SK-N-SH treated with all-trans-retinoic acid at 6 μM for 48 hours (cell line): ENCODE measurements at regions not wholly inside any gene's neighbourhood (a gene's known extent, or its start where the extent isn't known, plus 50 kb on each side); places are given as distances from the start of the nearest gene placed in this dataset.

Experiments used
- ATAC-seq: fragments of 200-7000 bp; cut with Tn5 transposase; 3 replicates; pipeline ENCODE4 v1.9.1; 2020; ENCODE audit warnings: mild to moderate bottlenecking, moderate library complexity
- ARNTL ChIP-seq: fragments of 450-650 bp; formaldehyde crosslinking; IDR thresholded peaks from 2 replicates; pipeline ENCODE4 v1.5.0; 2020; ENCODE audit warnings: low read depth, mild to moderate bottlenecking, moderate library complexity, borderline replicate concordance
- BACH2 ChIP-seq: fragments of 250-450 bp; sonication (Bioruptor Pico); IDR thresholded peaks from 2 replicates; pipeline ENCODE4 v1.9.0; 2021; ENCODE audit warnings: mild to moderate bottlenecking, borderline replicate concordance
- CSDC2 ChIP-seq: fragments of 250-450 bp; sonication (Bioruptor Pico); IDR thresholded peaks from 2 replicates; pipeline ENCODE4 v1.5.0; 2020; ENCODE audit warnings: mild to moderate bottlenecking, moderate library complexity
- ESRRG ChIP-seq: fragments of 250-450 bp; sonication (Bioruptor Pico); IDR thresholded peaks from 2 replicates; pipeline ENCODE4 v1.6.1; 2021; ENCODE audit warnings: mild to moderate bottlenecking
- GLIS3 ChIP-seq: fragments of 250-450 bp; sonication (Bioruptor Pico); IDR thresholded peaks from 2 replicates; pipeline ENCODE4 v1.5.0; 2020; ENCODE audit warnings: mild to moderate bottlenecking, moderate library complexity
- OSR1 ChIP-seq: fragments of 250-450 bp; sonication (Bioruptor Pico); IDR thresholded peaks from 2 replicates; pipeline ENCODE4 v1.8.0; 2022; ENCODE audit warnings: moderate library complexity, mild to moderate bottlenecking, inconsistent platforms
- PPARA ChIP-seq: fragments of 250-450 bp; sonication (Bioruptor Pico); IDR thresholded peaks from 2 replicates; pipeline ENCODE4 v1.5.0; 2020; ENCODE audit warnings: mild to moderate bottlenecking, borderline replicate concordance
- RARB ChIP-seq: fragments of 250-450 bp; sonication (Bioruptor Pico); IDR thresholded peaks from 2 replicates; pipeline ENCODE4 v1.8.0; 2021; ENCODE audit warnings: mild to moderate bottlenecking, moderate library complexity
- SNAI2 ChIP-seq: fragments of 250-450 bp; sonication (Bioruptor Pico); IDR thresholded peaks from 2 replicates; pipeline ENCODE4 v1.5.0; 2020; ENCODE audit warnings: mild to moderate bottlenecking, moderate library complexity
- TCF4 ChIP-seq: fragments of 250-450 bp; sonication (Bioruptor Pico); IDR thresholded peaks from 2 replicates; pipeline ENCODE4 v1.8.0; 2021; ENCODE audit warnings: mild to moderate bottlenecking, moderate library complexity, borderline replicate concordance
- TOX ChIP-seq: fragments of 250-450 bp; sonication (Bioruptor Pico); IDR thresholded peaks from 2 replicates; pipeline ENCODE4 v1.8.0; 2021; ENCODE audit warnings: mild to moderate bottlenecking, moderate library complexity, borderline replicate concordance
- ZC3H10 ChIP-seq: fragments of 250-450 bp; sonication (Bioruptor Pico); IDR thresholded peaks from 2 replicates; pipeline ENCODE4 v1.5.1; 2021; ENCODE audit warnings: mild to moderate bottlenecking, moderate library complexity
- ZFP3 ChIP-seq: fragments of 250-450 bp; sonication (Bioruptor Pico); IDR thresholded peaks from 2 replicates; pipeline ENCODE4 v1.5.0; 2020; ENCODE audit warnings: mild to moderate bottlenecking, moderate library complexity
- ZFP30 ChIP-seq: fragments of 450-650 bp; formaldehyde crosslinking; IDR thresholded peaks from 2 replicates; pipeline ENCODE4 v1.5.0; 2022; ENCODE audit warnings: mild to moderate bottlenecking, moderate library complexity
- ZNF565 ChIP-seq: fragments of 450-650 bp; formaldehyde crosslinking; conservative IDR thresholded peaks from 2 replicates; pipeline ENCODE4 v1.5.0; 2020; ENCODE audit warnings: low read depth, mild to moderate bottlenecking, moderate library complexity
- ZNF70 ChIP-seq: fragments of 450-650 bp; formaldehyde crosslinking; IDR thresholded peaks from 2 replicates; pipeline ENCODE4 v1.5.0; 2020; ENCODE audit warnings: mild to moderate bottlenecking, moderate library complexity
- ZNF8 ChIP-seq: fragments of 450-650 bp; formaldehyde crosslinking; IDR thresholded peaks from 2 replicates; pipeline ENCODE4 v1.5.0; 2020; ENCODE audit warnings: mild to moderate bottlenecking, moderate library complexity
- TF ChIP-seq, protein P1 (sequence below): fragments of 250-450 bp; sonication (Bioruptor Pico); IDR thresholded peaks from 2 replicates; pipeline ENCODE4 v1.5.1; 2021; ENCODE audit warnings: mild to moderate bottlenecking, moderate library complexity
- TF ChIP-seq, protein P2 (sequence below): fragments of 250-450 bp; sonication (Bioruptor Pico); IDR thresholded peaks from 2 replicates; pipeline ENCODE4 v1.8.0; 2021; ENCODE audit warnings: low read depth, mild to moderate bottlenecking, moderate library complexity, borderline replicate concordance
- TF ChIP-seq, protein P3 (sequence below): fragments of 250-450 bp; sonication (Bioruptor Pico); IDR thresholded peaks from 2 replicates; pipeline ENCODE4 v1.8.0; 2020; ENCODE audit warnings: mild to moderate bottlenecking, moderate library complexity, borderline replicate concordance
- TF ChIP-seq, protein P4 (sequence below): fragments of 250-450 bp; sonication (Bioruptor Pico); IDR thresholded peaks from 2 replicates; pipeline ENCODE4 v1.5.0; 2020; ENCODE audit warnings: mild to moderate bottlenecking, moderate library complexity

DNA sequence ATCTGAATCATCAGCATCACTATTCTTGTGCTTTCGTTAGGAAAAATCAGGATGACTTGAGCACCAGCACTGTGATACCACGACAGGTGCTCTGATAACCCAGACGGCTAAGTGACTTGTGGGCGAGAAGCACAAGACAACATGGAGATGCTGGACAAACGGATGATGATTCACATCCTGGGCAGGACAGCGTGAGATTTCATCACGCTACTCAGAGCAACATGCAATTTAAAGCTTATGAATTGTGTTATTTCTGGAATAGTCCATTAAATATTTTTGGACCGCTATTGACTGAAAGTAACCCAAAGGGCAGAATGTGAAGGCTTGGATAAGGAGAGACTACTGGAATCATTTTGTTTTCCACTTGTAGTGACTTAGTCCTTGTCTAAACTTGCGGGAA, 114.8 kb upstream of the DAPK1 start:
- ATAC-seq: no peak
- TF ChIP-seq ZNF8 (CRISPR knock-in tag): no peak
- TF ChIP-seq PPARA: no peak
- no peak for TF ChIP-seq SNAI2
- no peak for TF ChIP-seq ESRRG (CRISPR knock-in tag)
- TF ChIP-seq, protein P1, sequence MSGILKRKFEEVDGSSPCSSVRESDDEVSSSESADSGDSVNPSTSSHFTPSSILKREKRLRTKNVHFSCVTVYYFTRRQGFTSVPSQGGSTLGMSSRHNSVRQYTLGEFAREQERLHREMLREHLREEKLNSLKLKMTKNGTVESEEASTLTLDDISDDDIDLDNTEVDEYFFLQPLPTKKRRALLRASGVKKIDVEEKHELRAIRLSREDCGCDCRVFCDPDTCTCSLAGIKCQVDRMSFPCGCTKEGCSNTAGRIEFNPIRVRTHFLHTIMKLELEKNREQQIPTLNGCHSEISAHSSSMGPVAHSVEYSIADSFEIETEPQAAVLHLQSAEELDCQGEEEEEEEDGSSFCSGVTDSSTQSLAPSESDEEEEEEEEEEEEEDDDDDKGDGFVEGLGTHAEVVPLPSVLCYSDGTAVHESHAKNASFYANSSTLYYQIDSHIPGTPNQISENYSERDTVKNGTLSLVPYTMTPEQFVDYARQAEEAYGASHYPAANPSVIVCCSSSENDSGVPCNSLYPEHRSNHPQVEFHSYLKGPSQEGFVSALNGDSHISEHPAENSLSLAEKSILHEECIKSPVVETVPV (CRISPR knock-in tag): no peak
- TF ChIP-seq ARNTL (CRISPR knock-in tag): no peak
- no peak for TF ChIP-seq TOX (CRISPR knock-in tag)
- TF ChIP-seq OSR1 (CRISPR knock-in tag): no peak
- TF ChIP-seq GLIS3: no peak
- TF ChIP-seq, protein P2, sequence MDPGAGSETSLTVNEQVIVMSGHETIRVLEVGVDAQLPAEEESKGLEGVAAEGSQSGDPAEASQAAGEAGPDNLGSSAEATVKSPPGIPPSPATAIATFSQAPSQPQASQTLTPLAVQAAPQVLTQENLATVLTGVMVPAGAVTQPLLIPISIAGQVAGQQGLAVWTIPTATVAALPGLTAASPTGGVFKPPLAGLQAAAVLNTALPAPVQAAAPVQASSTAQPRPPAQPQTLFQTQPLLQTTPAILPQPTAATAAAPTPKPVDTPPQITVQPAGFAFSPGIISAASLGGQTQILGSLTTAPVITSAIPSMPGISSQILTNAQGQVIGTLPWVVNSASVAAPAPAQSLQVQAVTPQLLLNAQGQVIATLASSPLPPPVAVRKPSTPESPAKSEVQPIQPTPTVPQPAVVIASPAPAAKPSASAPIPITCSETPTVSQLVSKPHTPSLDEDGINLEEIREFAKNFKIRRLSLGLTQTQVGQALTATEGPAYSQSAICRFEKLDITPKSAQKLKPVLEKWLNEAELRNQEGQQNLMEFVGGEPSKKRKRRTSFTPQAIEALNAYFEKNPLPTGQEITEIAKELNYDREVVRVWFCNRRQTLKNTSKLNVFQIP (CRISPR knock-in tag): no peak
- no peak for TF ChIP-seq RARB (CRISPR knock-in tag)
- no peak for TF ChIP-seq ZFP3
- TF ChIP-seq CSDC2 (CRISPR knock-in tag): no peak
- TF ChIP-seq, protein P3, sequence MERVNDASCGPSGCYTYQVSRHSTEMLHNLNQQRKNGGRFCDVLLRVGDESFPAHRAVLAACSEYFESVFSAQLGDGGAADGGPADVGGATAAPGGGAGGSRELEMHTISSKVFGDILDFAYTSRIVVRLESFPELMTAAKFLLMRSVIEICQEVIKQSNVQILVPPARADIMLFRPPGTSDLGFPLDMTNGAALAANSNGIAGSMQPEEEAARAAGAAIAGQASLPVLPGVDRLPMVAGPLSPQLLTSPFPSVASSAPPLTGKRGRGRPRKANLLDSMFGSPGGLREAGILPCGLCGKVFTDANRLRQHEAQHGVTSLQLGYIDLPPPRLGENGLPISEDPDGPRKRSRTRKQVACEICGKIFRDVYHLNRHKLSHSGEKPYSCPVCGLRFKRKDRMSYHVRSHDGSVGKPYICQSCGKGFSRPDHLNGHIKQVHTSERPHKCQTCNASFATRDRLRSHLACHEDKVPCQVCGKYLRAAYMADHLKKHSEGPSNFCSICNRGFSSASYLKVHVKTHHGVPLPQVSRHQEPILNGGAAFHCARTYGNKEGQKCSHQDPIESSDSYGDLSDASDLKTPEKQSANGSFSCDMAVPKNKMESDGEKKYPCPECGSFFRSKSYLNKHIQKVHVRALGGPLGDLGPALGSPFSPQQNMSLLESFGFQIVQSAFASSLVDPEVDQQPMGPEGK (CRISPR knock-in tag): no peak
- TF ChIP-seq ZC3H10 (CRISPR knock-in tag): no peak
- TF ChIP-seq ZFP30: no peak
- no peak for TF ChIP-seq BACH2 (CRISPR knock-in tag)
- TF ChIP-seq TCF4: no peak
- TF ChIP-seq, protein P4, sequence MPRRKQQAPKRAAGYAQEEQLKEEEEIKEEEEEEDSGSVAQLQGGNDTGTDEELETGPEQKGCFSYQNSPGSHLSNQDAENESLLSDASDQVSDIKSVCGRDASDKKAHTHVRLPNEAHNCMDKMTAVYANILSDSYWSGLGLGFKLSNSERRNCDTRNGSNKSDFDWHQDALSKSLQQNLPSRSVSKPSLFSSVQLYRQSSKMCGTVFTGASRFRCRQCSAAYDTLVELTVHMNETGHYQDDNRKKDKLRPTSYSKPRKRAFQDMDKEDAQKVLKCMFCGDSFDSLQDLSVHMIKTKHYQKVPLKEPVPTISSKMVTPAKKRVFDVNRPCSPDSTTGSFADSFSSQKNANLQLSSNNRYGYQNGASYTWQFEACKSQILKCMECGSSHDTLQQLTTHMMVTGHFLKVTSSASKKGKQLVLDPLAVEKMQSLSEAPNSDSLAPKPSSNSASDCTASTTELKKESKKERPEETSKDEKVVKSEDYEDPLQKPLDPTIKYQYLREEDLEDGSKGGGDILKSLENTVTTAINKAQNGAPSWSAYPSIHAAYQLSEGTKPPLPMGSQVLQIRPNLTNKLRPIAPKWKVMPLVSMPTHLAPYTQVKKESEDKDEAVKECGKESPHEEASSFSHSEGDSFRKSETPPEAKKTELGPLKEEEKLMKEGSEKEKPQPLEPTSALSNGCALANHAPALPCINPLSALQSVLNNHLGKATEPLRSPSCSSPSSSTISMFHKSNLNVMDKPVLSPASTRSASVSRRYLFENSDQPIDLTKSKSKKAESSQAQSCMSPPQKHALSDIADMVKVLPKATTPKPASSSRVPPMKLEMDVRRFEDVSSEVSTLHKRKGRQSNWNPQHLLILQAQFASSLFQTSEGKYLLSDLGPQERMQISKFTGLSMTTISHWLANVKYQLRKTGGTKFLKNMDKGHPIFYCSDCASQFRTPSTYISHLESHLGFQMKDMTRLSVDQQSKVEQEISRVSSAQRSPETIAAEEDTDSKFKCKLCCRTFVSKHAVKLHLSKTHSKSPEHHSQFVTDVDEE (CRISPR knock-in tag): no peak
- TF ChIP-seq ZNF565 (CRISPR knock-in tag): no peak

DNA sequence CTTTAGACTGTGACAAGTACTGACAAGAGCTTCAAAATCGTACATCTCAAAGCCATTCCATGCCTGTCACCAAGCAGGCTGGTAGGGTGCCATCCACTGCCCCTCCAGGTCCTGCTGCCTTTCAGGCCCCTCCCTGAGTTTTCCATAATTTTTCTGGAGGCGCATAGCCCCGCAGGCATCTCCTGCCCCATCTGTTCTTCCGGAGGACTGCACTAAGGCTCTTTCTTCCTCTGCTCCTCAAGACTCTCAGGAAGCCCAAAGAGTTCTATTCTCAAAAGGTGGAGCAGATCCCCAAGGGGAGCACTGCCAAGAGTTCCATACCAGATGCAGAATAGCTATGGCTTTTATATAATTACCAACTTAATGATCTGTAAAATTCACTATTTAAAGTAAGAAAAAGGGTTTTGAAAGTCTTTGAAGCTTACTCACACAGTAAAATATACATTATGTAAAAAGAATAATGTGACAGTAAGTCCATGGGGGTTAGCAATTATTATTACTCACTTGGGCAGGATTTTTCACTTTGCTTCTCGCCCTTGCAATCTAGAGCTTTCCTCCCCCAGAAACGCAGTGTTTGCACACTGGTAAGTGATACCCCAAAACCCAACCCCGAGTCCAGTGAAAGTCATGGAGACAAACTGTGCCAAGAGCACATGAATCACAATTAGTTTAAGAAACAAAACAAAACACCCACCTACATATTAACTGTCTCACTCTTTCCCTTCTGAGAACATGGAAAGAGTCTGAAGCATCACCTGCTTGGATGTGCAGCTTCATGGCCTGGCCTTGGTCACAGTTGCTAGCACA, 114.1 kb upstream of the DAPK1 start:
- ATAC-seq: no peak
- TF ChIP-seq, protein P2 (CRISPR knock-in tag): no peak
- TF ChIP-seq, protein P1 (CRISPR knock-in tag): no peak
- no peak for TF ChIP-seq BACH2 (CRISPR knock-in tag)
- TF ChIP-seq RARB (CRISPR knock-in tag): no peak
- TF ChIP-seq OSR1 (CRISPR knock-in tag): no peak
- no peak for TF ChIP-seq CSDC2 (CRISPR knock-in tag)
- TF ChIP-seq, protein P3 (CRISPR knock-in tag): no peak
- no peak for TF ChIP-seq ZNF565 (CRISPR knock-in tag)
- no peak for TF ChIP-seq TCF4
- TF ChIP-seq TOX (CRISPR knock-in tag): no peak
- TF ChIP-seq SNAI2: no peak
- no peak for TF ChIP-seq PPARA
- TF ChIP-seq ARNTL (CRISPR knock-in tag): no peak
- TF ChIP-seq ZFP30: no peak
- TF ChIP-seq ESRRG (CRISPR knock-in tag): no peak
- TF ChIP-seq ZC3H10 (CRISPR knock-in tag): no peak
- TF ChIP-seq ZNF70 (CRISPR knock-in tag): no peak
- TF ChIP-seq ZNF8 (CRISPR knock-in tag): no peak
